ENCODE measurements at regions not wholly inside any gene's neighbourhood (a gene's known extent, or its start where the extent isn't known, plus 50 kb on each side); places are given as distances from the start of the nearest gene placed in this dataset.

DNA sequence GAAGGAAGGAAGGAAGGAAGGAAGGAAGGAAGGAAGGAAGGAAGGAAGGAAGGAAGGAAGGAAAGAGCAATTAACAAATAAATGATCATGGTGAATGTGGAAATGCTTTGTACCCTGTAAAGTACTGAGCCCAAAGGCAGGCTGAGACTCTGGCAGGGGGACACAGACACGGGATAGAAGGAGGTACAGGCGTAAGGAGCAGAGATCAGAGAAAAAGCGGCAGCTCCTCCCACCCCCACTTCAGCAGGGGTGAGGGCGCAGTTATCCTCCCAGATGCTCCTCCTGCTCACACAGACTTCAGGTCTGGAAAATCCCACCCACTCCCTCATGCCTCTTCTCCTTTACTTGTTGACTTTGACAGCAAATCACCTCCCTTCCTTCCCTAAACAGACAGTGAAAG is 464.5 kb downstream of the MATN1 start:
- no peak for DNase-seq (ENCODE audit: low read depth in 1 of 2, low spot score in 1 of 2)

DNA sequence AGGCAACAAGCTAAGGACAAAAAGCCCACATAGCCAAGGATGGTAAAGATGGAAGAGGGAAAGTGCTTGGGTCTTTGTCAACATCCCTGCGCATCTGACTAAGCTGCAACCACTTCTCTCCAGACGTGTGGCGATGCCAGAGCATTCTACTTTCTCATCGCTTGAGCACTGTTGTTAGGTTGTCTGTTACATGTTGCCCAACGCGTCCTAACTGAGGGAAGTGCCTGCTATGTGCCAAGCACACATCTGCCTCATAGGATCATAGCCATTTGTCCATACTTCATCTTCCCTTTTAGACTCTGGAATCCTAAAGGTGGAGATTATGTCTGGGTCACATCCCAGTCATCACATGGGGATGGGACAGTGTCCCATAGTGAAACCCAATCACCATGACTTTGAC is 464.9 kb downstream of the MATN1 start:
- no peak for DNase-seq (ENCODE audit: low read depth in 1 of 2, low spot score in 1 of 2)

DNA sequence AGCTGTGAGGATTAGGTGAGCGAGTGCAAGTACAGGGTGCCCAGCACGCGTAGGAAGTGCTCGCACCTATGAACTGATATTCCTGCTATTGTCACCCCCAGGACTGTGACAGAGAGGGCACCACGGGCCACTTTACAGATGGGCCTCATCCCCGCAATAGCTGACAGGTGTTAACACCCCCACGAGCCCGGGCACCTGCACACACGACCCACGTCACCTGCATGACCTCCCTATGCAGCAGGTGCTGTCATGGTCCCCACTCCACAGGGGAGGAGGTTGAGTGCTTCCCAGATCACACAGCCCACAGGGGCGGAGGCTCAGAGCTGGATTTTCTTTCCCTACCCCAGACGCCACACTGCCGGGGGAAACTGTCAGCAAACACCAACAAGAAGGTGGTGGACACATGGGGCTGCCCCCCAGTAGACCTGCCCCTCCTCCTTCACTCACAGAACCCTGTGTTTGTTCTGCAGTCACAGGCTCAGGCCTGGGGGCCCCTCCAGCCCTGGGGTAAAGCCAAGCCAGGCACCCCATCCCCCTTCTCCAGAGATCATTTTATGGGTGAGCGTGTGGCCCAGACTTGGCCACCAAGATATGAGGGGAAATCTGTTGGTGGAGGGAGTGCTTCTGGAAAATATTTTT is 465.5 kb downstream of the MATN1 start:
- DNase-seq (ENCODE audit: low read depth in 1 of 2, low spot score in 1 of 2) = no peak

DNA sequence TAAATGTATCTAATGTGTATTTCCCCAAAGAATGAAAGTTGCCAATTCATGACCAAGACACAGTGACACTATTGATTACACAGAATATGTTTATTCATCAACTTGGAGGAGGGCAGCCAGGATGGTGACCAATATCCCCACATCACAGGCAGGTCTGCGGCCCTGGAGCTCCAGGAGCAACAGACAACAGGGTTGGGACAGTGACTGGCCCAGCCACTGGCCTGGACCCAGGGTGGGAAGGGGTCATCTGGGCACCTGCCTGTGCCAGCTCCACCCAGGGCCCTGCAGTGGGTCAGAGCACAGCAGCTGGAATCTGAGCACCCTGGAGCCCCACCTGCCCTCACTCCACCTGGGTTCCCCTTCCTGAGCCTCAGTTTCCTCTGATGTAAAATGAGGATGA is 466.1 kb downstream of the MATN1 start:
- no peak for DNase-seq (ENCODE audit: low read depth in 1 of 2, low spot score in 1 of 2)

DNA sequence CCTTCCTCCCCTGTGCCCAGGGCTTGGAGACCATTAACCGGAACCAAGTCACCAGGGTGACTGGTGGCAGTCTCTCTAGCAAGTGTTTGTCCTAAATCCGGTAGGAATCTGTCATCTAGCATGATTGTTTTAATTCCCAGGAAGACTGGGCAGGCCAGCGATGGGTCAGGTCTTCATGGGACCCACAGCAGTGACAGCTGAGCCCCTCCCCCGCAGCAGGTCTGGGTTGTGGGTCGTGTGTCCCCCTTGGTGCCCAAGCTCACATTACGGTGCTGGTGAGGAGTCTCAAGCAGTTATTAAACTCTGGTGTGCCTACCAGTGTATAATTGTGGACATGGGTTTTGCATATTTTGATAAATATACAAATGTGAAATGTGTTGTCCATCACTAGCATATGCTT is 466.5 kb downstream of the MATN1 start:
- DNase-seq (ENCODE audit: low read depth in 1 of 2, low spot score in 1 of 2) = no peak

DNA sequence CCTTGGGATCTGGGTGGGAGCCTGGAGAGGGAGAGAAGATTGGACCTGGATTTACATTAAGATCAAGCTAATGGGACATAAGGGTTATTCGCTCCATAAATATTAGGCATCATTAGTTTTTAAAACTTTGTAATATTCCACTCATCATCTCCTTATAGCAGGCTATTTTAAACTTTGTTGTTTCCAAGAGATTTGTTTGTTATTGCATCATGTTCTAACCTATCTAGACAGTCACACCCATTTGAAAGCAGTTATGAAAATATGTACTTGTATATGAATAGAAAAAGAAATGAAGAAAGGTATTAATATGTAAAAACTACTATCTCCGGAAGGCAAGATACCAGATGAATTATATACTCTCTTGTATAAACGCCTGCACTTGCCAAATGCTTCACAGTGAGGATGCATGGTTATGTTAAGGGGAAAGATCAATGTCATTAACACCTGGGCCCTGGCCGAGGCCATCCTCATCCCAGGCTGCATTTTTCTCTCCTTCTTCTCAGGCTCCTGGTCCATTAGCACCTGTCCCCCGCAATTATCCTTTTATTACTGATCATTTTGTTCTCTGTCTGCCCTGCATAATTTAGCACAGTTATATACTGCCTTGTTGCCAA is 468.2 kb downstream of the MATN1 start:
- DNase-seq (ENCODE audit: low read depth in 1 of 2, low spot score in 1 of 2) = no peak

DNA sequence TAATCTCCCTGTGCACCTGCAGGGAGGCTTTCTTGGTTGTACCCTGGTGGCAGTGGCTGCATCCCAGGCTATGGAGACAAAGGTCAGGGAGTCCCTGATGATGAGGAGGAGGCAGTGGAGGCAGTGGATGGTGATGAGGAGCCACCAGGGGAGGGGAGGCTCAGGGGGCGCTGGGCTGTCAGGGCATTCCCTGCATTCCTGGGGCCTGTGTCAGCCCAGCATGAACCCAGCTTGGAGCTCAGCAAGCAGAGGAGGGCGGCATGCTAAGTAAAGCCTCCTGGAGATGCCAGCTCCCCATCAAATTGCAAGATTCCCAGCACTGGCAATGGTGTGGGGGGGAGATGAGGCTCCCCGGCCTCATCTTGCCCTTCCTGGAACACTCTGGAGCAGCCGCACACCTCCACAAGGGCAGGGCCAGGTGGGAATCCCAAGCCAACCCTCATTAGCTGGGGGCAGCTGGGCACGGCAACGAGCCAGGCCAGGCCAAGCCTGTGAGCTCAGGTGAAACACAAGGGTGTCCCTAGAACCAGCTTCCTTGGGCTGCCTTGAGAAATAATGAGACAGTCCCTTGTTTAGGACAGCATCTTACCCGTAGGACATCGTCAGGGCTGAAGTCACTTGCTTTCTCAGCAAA is 469.5 kb downstream of the MATN1 start:
- no peak for DNase-seq (ENCODE audit: low read depth in 1 of 2, low spot score in 1 of 2)

DNA sequence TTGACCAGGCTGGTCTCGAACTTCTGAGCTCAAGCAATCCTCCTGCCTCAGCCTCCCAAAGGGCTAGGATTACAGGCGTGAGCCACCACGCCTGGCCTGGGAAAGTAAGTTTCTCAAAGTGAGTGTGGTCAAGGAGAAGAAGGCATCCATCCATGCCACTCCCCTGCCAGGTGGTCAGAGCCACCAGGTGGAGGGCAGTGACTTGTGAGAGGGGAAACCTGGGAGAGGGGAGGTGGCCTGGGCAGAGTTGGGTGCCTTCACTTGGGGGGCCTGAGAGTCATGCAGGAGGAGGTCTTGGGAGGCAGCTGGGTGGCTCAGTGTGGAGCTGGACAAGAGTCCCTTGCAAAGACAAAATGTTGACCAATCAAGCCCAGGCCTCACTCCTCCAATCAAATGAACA is 470.0 kb downstream of the MATN1 start:
- DNase-seq (ENCODE audit: low read depth in 1 of 2, low spot score in 1 of 2) = no peak

DNA sequence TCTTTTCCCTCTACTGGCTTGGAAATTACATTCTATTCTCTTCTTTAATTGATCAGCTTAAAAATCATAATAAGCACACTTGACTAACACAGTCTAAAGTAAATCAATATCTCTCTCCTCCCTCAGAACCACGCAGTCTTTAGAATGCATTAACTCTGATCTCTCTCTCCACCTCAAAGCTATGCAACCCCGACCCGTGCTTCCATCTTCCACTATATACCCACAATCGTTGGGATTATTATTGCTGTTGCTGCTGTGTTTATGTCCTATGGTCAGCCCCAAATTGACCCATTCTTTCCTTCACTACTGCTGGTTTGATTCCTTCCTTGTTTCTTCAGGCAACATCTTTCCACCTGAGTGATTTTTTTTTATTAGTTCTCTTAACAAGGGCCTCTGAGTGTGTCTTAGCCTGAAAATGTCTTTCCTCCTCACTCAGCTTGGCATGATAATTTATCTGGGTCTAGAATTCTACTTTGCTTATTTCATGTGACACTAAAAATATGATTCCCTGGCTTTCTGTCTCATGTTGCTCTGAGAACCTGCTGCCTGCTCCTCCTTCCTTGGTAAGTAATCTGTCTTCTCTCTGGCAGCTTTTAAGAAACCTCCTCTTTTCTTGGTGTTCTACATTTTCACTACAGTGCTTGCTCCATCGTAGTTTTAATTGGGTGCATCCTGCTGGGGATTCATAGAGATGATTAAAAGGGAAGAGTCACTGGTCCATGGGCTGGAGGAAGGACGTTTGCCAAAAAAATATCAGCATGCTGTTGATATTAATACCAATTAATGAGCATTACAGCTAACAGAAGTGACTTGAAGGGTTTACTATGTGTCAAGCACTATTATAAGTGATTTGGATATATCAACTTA is 472.2 kb downstream of the MATN1 start:
- no peak for DNase-seq (ENCODE audit: low read depth in 1 of 2, low spot score in 1 of 2)

DNA sequence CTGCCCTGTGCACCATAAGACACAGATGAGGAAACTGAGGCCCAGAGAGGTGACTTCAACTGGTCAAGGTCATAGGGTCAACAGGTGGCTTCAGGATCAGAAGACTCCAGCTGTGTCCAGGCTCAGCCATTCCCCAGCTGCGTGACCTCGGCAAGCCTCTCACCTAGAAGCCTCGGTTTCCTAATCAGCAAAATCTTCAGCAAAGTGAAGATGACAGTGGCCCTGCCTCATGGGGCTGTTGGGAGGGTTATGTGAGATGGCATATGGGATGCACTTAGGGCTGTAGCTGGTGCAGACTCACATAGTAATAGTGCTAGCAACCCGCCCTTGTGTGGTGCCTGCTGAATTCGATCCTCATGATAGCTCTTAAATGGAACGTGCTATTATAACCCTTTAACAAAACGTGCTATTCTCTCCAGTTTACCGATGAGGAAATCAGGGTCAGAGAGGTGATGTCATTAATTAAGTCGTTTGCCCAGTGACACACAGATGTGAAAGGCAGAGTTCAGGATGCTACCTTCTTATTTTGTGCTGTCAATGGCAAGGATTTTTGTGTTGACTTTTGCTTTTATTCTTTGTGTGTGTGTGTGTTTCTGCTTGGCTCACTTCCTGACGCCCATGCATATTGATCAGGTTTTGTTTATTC is 472.9 kb downstream of the MATN1 start:
- no peak for DNase-seq (ENCODE audit: low read depth in 1 of 2, low spot score in 1 of 2)

DNA sequence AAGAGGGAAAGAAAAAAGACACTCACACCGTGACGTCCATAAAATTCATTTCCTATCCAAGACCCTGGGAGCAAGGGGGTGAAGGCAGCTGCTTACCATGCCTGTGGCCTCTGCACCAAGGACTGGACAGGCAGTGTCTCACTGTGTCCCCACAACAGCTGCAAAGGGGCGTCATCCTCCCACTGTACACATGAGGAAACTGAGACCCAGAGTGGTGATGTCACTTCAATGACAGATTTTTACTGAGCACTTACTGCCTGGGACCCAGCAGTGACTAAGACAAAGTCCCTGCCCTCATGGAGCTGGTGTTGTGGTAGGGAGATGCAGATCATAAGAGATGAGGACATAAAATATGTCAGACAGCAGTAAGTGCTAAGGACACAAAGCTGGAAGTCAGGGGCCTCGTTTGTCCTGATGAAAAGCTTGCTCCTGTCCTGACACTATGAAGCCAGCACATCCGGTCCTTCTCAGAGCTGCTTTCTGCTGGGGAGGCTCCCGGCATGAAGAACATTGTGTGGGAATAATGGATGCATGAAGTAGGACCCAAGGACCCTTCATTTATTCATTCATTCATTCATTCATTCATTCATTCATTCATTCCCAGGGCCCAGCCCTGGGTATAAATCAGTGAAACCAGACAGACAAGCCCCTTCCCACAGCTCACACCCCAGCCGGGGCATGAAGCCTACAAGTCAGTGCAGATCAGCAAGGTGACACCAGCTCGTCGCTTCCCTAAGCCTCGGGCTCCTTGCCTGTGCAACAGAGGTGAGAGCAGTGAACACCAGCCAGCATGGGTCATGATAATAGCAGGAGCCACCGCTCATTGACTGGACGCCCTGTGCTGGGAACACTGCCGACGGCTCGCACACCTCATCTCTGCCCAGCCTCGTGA is 473.7 kb downstream of the MATN1 start:
- DNase-seq (ENCODE audit: low read depth in 1 of 2, low spot score in 1 of 2) = no peak

DNA sequence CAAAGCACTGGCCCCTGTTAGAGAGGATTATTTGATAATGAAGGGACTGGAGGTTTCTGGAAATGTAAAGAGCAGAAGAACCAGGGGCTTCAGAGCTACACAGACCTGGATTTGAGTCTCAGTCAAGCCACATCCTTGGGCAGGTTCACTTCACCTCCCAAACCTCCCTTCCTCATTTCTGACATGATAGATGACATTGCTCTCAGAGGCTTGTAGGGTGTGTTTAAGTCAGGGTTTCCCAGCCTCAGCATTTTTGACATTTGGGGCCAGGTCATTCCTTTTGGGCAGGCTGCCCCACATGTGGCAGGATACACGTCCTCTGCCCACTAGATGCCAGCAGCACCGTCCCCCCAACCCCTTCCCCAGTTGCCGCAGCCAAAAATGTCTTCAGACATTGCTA is 474.6 kb downstream of the MATN1 start:
- no peak for DNase-seq (ENCODE audit: low read depth in 1 of 2, low spot score in 1 of 2)

DNA sequence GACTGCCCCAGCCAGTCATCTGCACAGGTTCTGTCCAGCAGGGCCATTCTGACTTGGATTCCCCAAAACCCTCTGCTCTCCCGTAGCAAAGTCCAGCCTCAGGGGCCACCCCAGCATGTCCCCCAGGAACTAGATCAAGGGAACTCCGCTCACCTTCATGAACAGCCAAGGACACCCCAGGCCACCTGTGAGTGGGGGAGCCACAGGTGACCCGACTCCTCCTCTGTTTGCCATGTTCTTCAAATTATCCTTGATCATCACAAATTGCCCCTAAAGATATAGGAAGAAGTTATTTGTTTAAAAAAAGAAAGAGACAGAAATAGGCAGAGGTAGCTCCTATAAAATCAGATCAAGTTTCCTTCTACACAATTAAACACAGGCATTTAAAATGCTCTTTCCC is 475.0 kb downstream of the MATN1 start:
- DNase-seq (ENCODE audit: low read depth in 1 of 2, low spot score in 1 of 2) = no peak

DNA sequence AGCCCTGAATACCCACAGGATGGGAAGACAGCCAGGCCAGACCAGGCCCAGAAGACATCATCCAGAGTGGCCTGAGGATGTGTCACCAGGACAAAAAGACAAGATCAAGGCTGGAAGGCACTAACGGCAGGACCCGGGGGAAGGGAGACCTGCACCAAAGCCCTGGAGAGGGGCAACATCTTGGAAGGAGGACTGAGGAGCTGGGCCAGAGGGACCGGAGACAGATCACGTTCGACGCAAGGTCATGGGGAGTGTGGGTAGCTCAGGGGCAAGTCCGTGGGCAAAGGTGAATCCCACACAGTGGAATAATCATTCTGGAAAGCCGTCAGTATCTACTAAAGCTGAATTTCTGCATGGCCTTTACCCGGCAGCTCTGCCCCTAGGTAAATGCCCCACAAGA is 478.6 kb downstream of the MATN1 start:
- no peak for DNase-seq (ENCODE audit: low read depth in 1 of 2, low spot score in 1 of 2)

DNA sequence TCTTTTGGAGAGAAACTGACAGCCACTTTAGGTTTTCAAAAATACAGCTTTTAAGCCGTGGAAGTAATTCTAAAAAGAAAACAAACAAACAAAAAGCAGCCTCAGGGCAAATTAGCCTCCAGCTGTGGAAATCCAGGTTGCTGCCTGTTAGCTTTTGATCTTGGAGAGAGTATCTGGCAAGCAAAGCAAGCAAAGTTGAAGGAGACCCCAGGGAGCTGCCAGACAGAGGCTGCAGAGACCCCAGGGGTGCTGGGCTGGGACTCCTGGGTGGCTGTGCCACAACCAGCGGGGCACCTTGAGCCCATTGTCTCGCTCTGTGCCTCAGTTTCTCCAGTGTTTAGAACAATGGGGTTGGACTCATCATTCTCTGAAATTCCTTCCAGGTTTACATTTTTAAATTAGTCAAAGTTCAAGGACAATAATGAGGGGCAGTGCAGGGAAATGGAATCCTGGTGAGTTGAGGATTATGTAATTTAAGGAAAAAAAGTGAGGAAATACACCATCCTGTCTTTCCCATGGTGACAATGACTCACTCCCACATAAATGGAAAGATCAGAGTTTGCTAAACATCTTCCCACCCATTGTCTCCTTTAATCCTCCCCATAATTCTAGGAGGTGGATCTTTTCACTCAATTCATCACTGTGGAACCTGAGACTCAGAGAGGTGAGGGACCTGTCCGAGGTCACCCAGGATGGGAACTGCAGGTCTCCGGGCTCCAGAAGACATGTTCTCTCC is 480.5 kb downstream of the MATN1 start:
- DNase-seq (ENCODE audit: low read depth in 1 of 2, low spot score in 1 of 2) = no peak

DNA sequence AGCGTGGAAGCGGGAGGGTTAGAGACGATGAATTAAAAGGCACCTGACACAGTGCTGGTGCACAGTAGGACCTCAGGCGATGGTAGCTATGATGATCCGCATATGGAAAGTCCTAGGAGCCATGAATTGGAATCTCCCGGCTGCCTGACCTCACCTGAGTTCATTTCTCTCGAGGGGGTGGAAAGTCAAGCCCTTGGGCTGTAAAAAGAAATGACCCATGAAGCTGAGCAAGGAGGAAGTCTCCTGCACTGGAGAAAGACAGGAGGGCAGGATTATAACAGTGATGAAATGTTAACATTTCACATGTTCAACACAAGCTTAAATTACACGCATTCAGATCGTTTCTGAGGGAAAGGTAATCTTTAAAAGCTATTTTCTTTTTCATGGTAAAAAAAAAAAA is 481.2 kb downstream of the MATN1 start:
- DNase-seq (ENCODE audit: low read depth in 1 of 2, low spot score in 1 of 2) = no peak

DNA sequence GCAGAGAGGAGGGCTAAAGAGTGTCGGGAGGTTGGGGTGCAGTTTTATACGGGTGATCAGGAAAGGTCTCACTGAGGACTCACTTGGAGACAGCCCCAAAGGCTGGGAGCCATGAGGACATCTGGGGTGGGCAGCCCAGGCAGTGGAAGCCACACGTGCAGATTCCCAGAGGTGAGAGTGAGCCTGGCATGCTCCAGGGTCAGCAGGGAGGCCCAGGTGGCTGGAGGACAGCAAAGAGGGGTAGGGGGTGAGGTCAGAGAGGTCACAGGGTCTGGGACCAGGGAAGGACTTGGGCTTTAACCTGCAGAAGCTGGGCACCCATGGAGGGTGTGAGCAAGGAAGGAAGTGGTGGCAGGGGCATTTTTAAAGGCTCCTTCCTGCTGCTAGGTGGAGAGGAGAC is 481.7 kb downstream of the MATN1 start:
- no peak for DNase-seq (ENCODE audit: low read depth in 1 of 2, low spot score in 1 of 2)

DNA sequence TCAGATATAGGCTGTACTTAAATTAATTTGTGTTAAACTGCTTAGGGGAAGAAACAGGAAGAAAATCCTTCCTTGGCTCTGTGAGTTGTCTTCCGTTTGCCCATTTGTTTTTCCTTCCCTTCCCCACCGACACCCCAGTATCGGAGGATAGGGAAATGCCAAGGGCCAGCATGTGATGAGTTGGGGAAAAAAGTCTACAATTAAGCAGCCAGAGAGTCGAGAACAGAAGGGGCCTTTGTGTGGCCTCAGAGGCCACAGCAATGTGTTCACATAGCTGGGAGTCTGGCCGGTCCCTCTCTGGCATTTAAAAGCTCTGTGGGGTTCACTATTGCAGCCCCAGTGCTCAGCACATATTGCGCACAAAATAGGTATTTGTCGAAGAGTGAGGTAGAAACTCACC is 489.3 kb downstream of the MATN1 start:
- DNase-seq (ENCODE audit: low read depth in 1 of 2, low spot score in 1 of 2) = no peak

DNA sequence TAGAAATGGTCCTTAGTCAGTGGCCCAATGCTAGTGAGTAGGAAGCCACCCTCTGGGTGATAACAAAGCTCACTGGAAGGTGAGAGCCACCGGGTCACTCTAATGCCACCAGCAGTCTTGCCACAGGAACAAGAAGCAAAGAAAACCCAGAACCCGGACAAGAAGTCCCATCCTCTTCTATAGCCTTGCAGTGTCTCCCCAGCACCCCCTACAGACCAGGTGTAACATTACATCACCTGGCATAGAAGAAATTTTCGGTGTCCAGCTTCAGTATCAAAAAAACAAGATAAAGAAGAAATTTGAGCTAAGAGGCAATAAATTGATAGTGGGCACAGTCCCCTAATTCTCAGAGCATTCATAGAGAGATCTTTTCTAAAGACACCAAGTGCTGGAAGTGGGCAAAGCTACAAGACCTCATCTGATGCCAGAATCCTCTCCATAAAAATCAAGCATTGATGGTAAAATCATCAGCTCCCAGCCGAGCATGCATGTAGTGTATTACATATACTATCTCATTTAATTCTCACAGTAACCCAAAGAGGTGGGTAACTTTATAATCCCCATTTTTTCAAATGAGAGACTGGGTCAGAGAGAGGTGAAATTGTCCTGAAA is 491.0 kb downstream of the MATN1 start:
- DNase-seq (ENCODE audit: low read depth in 1 of 2, low spot score in 1 of 2) = no peak

Data from stimulated activated CD4-positive, alpha-beta T cell treated with anti-CD3 and anti-CD28 coated beads, Interleukin-15, amount 100 ng/mL, for 1 hour (primary cell).